Gastrocnemius medialis (tissue), 4 donors: ENCODE measurements at regions not wholly inside any gene's neighbourhood (a gene's known extent, or its start where the extent isn't known, plus 50 kb on each side); places are given as distances from the start of the nearest gene placed in this dataset.

Source experiments
- ATAC-seq, 2 donors: fragments of 150-250 bp; one replicate each; pipeline ENCODE4 v1.9.1; 2016
- DNase-seq, 2 donors: peaks; one replicate each; pipeline ENCODE4 v3.0.0-alpha.2; 2019
- H3K27ac ChIP-seq, 4 donors: fragments of 200-600 bp; sonication (generic); 1 replicate in 1 of 4; 2 replicates in 3 of 4; pipeline ENCODE4 v1.5.1; 2016 to 2018; ENCODE audit warnings: mild to moderate bottlenecking in 2 of 4, moderate library complexity in 1 of 4
- H3K27me3 ChIP-seq, 3 donors: fragments of 200-600 bp; sonication (generic) in 2 of 3; 1 replicate in 1 of 3; 2 replicates in 2 of 3; pipeline versions ENCODE4 v1.5.1 to v1.6.0; 2016 to 2019; ENCODE audit warnings: mild to moderate bottlenecking in 1 of 3, moderate library complexity in 1 of 3
- H3K36me3 ChIP-seq, 2 donors: fragments of 200-600 bp; sonication (generic) in 1 of 2; one replicate each; pipeline ENCODE4 v1.5.1; 2017 to 2018
- H3K4me1 ChIP-seq, 2 donors: fragments of 200-600 bp; sonication (generic) in 1 of 2; one replicate each; pipeline ENCODE4 v1.5.1; 2016 to 2017; ENCODE audit warnings: mild to moderate bottlenecking in 2 of 2
- H3K4me3 ChIP-seq, 4 donors: fragments of 200-600 bp; sonication (generic) in 3 of 4; 1 replicate in 1 of 4; 2 replicates in 3 of 4; pipeline ENCODE4 v1.5.1; 2016 to 2019; ENCODE audit warnings: mild to moderate bottlenecking in 2 of 4
- H3K9me3 ChIP-seq, 3 donors: fragments of 200-600 bp; sonication (generic) in 2 of 3; 1 replicate in 1 of 3; 2 replicates in 2 of 3; pipeline ENCODE4 v1.5.1; 2016 to 2019
- CTCF ChIP-seq, 5 experiments: fragments of 450-650 bp in 3 of 5; fragments of 200-600 bp in 2 of 5; sonication (generic) in 2 of 5; IDR thresholded peaks in 4 of 5; conservative IDR thresholded peaks in 1 of 5; 1 replicate in 4 of 5; 2 replicates in 1 of 5; pipeline ENCODE4 v1.5.1; 2016 to 2019; ENCODE audit warnings: antibody characterized with exemption in 5 of 5, mild to moderate bottlenecking in 3 of 5, moderate library complexity in 3 of 5
- POLR2A ChIP-seq, 2 donors: fragments of 450-650 bp; IDR thresholded peaks; one replicate each; pipeline ENCODE4 v1.6.1; 2017; ENCODE audit warnings: antibody characterized with exemption in 2 of 2, mild to moderate bottlenecking in 2 of 2, moderate library complexity in 2 of 2
- in situ Hi-C, 4 donors: fragments of 200-750 bp; cut with MboI; loops; one replicate each; pipeline versions ENCODE4 v1.15.0 to v1.8.0; 2017; ENCODE audit warnings: low sequenced_read_pairs in 4 of 4
- intact Hi-C: fragments of 100-400 bp; cut with DNase I; formaldehyde crosslinking; loops from one replicate; pipeline ENCODE4 v1.15.1; 2023; ENCODE audit warnings: low total_unique reads

DNA sequence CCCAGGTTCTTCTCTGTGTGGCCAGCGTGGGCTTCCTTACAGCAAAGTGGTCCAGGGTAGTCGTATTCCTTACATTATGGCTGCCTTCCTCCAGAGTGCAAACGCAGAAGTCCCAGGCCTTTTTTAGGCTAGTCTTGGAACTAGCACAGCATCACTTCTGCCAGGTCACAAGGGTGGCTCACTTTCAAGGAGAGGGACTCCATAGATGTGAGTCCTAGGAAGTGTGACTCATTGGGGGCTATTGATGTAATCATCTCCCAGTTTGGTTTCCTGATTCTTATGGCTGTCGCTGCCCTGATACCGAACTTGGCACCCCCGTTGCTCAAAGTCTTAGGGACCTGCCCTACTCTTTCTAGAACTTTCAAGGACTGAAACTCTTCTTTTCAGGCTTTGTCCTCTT is 140.0 kb downstream of the DCK start:
- no peak for DNase-seq
- Histone ChIP-seq H3K4me3 (no peak overlapping the region), H3K27me3 (no peaks in the 10 kb centered on the region), H3K9me3 (no peaks in the 10 kb centered on the region), H3K27ac (no peak overlapping the region), H3K4me1 (no peaks in the 10 kb centered on the region), H3K36me3 (no peaks in the 10 kb centered on the region)
- in situ Hi-C loops, result no loop called here
- intact Hi-C loops, result no loop called here
- no peak for ATAC-seq
- TF ChIP-seq CTCF (IDR thresholded peaks at IDR 0.05 in 4 of 5, conservative IDR thresholded peaks at IDR 0.05 in 1 of 5) (no peak), POLR2A (IDR thresholded peaks at IDR 0.05) (no peak)

DNA sequence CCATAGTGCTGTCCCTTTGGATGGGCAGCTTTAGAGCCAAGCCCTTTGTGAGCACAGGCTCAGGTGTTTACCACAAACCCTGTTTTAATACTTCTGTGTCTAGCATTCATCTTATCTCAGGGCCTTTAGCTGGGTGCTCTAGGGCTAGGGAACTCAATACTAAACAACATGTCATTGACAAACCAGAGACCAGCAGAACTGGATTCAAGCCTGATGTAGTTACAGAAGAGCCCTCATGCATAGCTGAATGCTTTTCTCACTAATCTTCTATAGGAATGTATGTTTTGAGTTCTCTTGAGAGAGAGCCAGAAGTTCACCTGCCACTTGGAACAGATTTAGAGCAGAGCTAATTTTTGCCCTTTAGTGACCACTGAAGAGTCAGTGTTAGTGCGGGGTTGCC is 142.6 kb downstream of the DCK start:
- intact Hi-C loops, result no loop called here
- no peak for TF ChIP-seq POLR2A (IDR thresholded peaks at IDR 0.05)
- no peak for TF ChIP-seq CTCF (IDR thresholded peaks at IDR 0.05 in 4 of 5, conservative IDR thresholded peaks at IDR 0.05 in 1 of 5)
- in situ Hi-C loops, result no loop called here
- DNase-seq (no peak), ATAC-seq (no peak)
- no peaks in the 10 kb centered on the region for H3K4me1 ChIP-seq
- H3K9me3 ChIP-seq, result no peaks in the 10 kb centered on the region
- H3K27me3 ChIP-seq, result no peaks in the 10 kb centered on the region
- H3K36me3 ChIP-seq, result no peaks in the 10 kb centered on the region
- H3K4me3 ChIP-seq, result no peak overlapping the region
- H3K27ac ChIP-seq, result no peak overlapping the region

DNA sequence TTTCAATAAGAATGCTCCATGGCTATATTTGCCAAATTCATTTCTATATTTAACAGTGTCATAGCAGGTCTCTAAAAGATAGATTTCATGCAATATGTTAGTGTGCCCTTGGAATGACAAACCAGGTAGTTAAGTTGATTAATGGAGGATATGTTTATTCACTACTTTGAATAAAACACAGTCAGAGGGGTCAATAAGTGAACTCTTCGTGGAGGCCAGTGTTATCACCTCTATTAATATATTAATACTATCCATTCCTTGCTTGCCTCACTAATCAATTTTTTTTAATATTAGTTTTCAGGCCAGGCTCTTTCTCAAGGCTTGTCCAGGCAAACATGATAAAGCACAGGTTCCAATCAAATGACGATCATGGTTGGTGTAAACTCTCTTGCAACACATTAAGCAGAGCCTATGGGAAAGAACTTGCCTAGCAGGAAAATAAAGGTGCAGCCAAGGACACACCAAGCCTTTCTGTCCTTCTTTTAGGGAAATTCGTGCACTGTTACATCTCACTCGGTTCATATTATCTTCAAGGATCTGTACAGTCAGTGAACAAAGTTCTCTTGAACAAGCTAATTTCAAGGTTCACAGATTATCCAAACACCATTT is 144.7 kb downstream of the DCK start:
- in situ Hi-C loops, result no loop called here
- no peaks in the 10 kb centered on the region for H3K4me1 ChIP-seq
- no peaks in the 10 kb centered on the region for H3K27me3 ChIP-seq
- no peaks in the 10 kb centered on the region for H3K36me3 ChIP-seq
- intact Hi-C loops, result no loop called here
- TF ChIP-seq CTCF (IDR thresholded peaks at IDR 0.05 in 4 of 5, conservative IDR thresholded peaks at IDR 0.05 in 1 of 5) (no peak), POLR2A (IDR thresholded peaks at IDR 0.05) (no peak)
- H3K27ac ChIP-seq, result no peak overlapping the region
- no peak for ATAC-seq
- no peak for DNase-seq
- no peaks in the 10 kb centered on the region for H3K9me3 ChIP-seq
- H3K4me3 ChIP-seq, result no peak overlapping the region

- DNase-seq, result no peak
- no peaks in the 10 kb centered on the region for H3K36me3 ChIP-seq
- no peaks in the 10 kb centered on the region for H3K9me3 ChIP-seq
- H3K4me3 ChIP-seq, result no peak overlapping the region
- no peak overlapping the region for H3K27ac ChIP-seq
- TF ChIP-seq CTCF (IDR thresholded peaks at IDR 0.05 in 4 of 5, conservative IDR thresholded peaks at IDR 0.05 in 1 of 5), result no peak
- in situ Hi-C loops, result no loop called here
- no peaks in the 10 kb centered on the region for H3K27me3 ChIP-seq
- H3K4me1 ChIP-seq, result no peaks in the 10 kb centered on the region
- intact Hi-C loops, result no loop called here
- no peak for ATAC-seq
These were observed 147.1 kb downstream of the DCK start for GRCh38 chr4:71140563-71140962.

DNA sequence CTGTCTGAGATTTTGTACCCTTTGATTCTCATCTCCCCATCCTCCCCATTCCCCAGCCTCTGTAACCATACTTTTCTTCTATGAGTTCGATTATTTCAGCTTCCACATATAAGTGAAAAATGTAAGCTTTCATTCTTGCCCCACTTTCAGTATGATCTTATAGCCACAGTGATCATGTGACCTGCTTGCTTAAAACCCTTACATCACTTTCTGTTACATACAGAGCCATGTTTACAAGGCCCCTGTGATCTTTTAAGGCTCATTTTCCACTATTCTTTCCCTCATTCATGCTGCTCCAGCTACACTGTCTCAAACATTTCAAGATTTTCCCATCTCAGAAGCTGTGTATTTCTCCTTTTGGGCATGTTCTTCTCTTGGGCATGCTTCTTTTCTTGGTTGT is 147.7 kb downstream of the DCK start:
- Histone ChIP-seq H3K9me3 (no peaks in the 10 kb centered on the region), H3K27me3 (no peaks in the 10 kb centered on the region), H3K4me3 (no peak overlapping the region), H3K4me1 (no peaks in the 10 kb centered on the region), H3K36me3 (no peaks in the 10 kb centered on the region), H3K27ac (no peak overlapping the region)
- in situ Hi-C loops, result no loop called here
- ATAC-seq (no peak), DNase-seq (no peak)
- TF ChIP-seq POLR2A (IDR thresholded peaks at IDR 0.05) (no peak), CTCF (IDR thresholded peaks at IDR 0.05 in 4 of 5, conservative IDR thresholded peaks at IDR 0.05 in 1 of 5) (no peak)
- intact Hi-C loops, result no loop called here
